ENCODE measurements at regions not wholly inside any gene's neighbourhood (a gene's known extent, or its start where the extent isn't known, plus 50 kb on each side); places are given as distances from the start of the nearest gene placed in this dataset.

DNA sequence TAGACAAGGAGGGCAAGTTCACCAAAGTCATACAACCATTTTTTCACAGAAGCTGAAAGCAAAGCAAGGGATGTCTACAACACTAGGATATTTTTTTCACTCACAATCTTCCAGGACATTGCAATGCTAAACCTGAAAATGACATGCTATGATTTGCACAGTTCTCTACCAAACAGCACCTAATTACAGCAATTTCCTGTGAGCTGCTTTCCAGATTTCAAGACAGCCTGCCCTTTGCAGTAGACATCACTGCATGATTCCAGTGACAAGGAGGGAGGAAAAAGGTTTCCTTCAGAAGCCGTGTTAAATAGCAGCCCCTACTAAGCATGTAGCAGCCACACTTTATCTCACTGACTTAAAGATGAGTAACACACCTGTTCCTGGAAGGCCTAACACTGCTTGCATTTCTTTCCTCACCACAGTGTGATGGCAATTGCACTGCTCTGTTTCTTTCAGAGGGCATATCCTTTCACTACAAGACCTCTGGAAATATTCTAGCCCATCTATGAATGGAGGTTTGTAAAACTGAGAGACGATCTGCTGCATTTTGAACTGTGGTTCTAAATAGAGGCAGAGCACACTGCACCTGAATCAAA, 97.1 kb downstream of the DUSP10 start:
- DNase-seq = no peak

DNA sequence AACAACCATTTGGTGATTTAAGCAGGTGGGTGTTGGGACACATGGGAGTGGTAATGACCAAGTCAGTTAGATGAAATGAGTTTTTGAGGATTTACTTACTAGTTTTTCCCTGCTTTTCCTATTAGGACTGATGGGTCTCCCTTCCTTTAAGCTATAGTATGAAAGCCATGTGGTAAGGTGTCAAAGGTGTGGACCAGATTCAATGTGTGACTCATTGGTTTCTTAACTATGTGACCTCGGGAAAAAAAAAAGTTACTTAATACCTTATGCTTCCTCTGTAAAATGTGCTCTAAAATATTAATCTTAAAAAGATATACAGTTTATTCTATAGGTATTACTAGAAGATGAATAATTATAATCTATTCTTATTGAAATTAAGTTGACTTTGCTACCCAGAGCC, 93.7 kb downstream of the DUSP10 start:
- no peak for DNase-seq
